GM21381 (cell line): ENCODE measurements at regions not wholly inside any gene's neighbourhood (a gene's known extent, or its start where the extent isn't known, plus 50 kb on each side); places are given as distances from the start of the nearest gene placed in this dataset.

Experiments
- ATAC-seq: cut with Tn5 transposase; IDR thresholded peaks from one replicate; pipeline ENCODE4 v1.9.1; 2021; ENCODE audit warnings: mild to moderate bottlenecking, moderate library complexity; ENCODE audit not compliant: unreplicated experiment

DNA sequence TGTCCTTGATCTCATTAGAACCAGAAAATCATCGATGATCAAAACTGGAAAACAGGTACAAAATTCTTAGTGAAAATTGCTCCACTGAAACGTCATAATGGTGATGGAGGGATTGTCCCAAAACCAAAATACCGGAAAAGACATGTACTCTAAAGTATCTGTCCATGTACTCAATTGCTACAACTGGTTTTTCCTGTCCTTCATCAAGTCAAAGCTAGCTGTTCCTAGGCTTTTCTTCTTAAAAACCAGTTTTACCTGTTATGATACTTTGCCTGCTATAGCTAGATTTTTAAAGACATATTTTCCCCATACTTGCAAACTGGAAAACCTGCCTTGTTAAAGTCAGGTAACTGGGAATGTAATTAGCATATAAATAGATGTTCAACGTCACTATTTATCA is 50.5 kb upstream of the LRRC1 start:
- ATAC-seq, result no peak

GRCh38 chr6:53741034-53741823 is 53.6 kb upstream of the LRRC1 start:
- no peak for ATAC-seq

DNA sequence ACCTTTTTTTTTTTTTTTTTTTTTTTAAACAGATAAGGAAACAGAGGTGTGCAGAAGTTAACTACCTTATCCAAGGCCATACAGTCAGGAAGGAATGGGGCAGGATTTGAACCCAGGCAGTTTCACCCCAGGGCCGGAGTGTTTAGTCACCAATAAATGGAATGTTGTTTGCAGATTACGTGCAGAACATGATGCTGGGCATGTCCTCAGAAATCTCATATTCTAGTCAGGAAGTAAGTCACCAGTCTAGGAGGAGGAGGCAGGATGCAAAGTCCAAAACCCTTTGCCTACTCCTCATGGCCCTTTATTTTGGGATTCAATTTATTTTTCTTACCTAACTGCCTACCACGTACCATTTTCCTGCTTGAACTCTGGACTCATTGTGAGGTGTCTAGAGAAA is 57.1 kb upstream of the LRRC1 start:
- no peak for ATAC-seq

GRCh38 chr6:53735896-53736295 is 58.9 kb upstream of the LRRC1 start:
- peak; percentile 54 for ATAC-seq

- ATAC-seq, result peak; percentile 59
Observed at GRCh38 chr6:53734473-53735299, 60.1 kb upstream of the LRRC1 start.

DNA sequence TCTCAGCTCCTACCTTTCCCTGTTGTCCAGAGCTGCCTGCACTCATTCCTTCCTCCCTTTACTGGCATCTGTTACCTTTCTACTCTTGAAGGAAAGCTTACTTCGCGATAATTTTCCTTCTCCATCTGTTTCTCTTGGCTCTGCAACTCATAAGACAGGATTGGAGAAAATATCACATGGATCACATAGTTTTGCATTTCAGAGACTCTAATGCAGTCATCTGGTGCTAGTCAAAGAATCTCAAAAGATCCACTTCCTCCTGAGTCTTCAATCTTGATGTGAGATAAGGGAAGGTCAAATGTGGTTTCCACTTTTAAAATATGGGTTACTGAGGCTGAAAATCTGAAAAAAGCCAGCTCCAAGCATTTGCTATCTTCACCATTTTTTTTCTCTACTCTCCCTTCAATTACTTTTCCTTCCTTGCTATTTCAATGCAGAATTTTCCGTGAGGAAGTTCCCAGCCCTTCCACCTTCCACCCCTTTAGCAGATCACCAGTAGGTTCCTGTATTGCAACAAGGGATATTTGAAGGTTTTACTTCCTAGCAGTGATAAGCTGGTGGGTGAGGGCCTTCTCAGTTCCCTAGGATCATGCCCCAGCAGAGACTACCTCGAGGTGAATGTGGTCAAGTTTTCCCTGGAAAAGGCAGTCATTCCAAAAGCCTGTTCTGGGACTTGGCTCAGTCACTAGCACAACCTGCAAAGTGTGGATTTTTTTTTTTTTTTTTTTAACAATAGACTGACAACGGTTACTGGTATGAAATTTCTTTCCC is 62.8 kb upstream of the LRRC1 start:
- no peak for ATAC-seq

GRCh38 chr6:53730767-53731166 is 64.0 kb upstream of the LRRC1 start:
- ATAC-seq, result no peak

DNA sequence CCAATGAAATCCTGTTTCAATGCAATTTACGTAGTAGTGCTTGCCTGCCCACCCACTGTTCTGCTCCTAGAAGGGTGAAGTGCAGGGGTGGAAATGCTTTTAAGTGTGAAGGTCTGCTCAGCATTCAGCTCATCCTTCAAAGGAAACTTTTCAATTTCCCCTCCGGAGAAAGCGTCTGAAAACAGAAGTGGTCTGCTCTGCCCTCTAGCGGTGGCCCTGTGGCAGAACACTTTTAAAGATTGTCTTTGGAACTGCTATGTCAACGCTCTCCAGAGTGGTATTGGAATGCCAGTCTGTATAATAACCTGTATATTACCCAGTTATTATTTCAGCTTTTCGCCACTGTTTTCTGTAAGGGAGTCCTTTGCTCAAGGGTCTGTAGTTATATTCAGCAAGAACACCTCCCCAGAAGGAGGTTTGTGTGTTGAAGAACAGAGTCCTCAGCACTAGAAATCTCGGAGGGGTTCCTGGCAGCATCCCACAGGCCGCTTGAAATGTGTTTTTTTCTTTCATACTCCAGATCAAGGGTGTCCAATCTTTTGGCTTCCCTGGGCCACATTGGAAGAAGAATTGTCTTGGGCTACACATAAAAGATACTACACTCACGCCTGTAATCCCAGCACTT is 63.1 kb upstream of the KLHL31 start:
- ATAC-seq, result peak; percentile 55

- no peak for ATAC-seq
Observed at GRCh38 chr6:53727748-53728147, 62.2 kb upstream of the KLHL31 start.

- peak; percentile 82 for ATAC-seq
Observed at GRCh38 chr6:53725791-53726575, 60.4 kb upstream of the KLHL31 start.

DNA sequence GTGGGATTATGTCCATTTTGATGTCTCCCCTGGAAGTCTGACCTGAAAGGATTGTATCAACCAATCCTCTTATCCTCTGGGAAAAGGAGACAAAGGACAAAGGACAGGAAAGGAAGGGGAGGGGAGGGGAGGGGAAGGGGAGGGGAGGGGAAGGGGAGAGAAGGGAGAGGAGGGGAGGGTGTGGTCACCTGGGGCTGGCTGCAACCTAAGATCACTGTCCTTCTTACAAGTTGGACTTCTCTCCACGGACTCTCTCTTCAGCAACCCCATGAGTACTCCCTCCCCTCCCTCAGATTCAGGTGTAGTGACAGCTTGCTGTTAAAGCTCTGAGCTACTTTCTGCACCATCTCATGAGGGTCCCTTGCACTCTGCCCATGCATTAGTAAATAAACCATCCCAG is 58.9 kb upstream of the KLHL31 start:
- no peak for ATAC-seq

GRCh38 chr6:53723331-53723730 is 57.8 kb upstream of the KLHL31 start:
- ATAC-seq, result no peak

- no peak for ATAC-seq
Observed at GRCh38 chr6:53721766-53722165, 56.2 kb upstream of the KLHL31 start.

DNA sequence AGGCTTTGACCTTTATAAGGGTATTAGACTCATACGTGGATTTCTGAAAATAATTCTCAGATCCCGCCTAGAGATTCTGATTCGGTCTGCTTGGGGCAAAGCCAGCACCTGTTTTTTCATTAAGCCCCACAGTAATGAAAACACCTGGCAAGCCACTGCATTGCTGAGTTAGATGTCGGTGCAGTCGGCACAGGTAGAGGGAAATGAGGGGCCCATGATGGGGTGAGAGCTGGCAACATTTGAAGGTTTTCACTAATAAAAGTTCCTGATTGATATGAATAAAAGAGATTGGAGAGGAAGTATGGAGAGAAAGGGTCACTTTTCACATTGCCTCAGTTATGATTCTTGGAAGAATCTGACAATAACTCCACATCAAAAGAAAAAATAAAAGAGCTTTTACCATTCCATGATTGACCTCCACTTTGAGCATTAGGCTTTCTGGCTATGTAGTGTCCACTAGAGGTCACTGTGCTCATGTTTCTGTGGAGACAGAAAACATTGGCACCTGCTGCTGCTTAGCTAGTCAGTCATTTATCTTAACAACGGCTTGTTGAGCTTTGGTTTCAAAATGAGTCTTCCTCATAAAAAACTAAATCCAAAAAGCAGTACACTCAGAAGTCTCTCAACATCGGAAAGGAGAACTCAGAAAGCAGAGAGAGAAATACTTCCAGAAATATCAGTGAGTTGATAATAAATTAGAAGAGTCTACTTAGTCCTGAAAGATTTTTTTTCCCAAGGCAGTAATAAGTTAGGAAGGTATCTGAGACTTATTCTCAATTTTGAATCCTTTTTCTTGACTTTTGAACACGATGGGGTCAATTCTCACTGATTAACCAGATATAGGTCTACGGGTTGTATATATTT is 53.3 kb upstream of the KLHL31 start:
- peak; percentile 98 for ATAC-seq

DNA sequence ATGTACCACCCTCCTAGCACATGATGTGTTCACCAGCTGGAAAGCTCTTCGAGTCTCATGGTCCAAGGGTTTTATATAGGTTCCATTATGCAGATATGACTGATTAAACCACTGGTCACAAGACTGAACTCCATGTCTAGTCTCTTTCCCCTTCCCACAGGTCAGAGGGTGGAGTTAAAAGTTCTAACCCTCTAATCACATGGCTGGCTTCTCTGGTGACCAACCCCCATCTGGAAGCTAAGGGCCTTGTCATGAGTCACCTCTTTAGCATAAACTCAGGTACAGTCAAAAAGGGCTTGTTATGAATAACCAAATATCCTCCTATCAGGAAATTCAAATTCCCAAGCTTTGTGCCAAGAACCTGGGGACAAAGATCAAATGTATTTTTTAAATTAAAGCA is 52.0 kb upstream of the KLHL31 start:
- no peak for ATAC-seq

DNA sequence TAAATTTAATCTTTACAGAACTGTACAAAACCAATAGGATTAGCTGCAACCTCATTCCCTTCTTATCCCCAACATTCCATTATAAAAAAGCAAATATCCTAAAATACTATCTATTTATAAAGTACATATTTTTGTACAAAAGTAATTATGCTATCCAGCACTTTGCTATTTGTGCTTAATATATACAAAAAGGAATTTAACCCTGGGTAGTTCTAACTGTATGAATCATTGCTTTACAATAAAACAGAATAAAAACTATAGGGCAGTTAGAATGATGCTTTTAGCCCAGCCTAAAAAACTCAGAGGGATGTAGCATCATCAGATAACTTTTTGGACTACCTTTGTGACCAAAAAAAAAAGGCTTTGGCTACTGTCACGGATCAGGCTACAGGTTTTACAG is 49.9 kb upstream of the KLHL31 start:
- ATAC-seq, result no peak
